ENCODE measurements at regions not wholly inside any gene's neighbourhood (a gene's known extent, or its start where the extent isn't known, plus 50 kb on each side); places are given as distances from the start of the nearest gene placed in this dataset.

GRCh38 chr5:119694284-119694683, 64.9 kb downstream of the FAM170A start:
- Histone ChIP-seq H3K27ac (ENCODE audit: low read depth, low read length, poor library complexity, severe bottlenecking) (no peak overlapping the region), H3K9me3 (ENCODE audit: low read depth, low read length, poor library complexity, severe bottlenecking) (no peaks in the 10 kb centered on the region), H3K4me1 (ENCODE audit: insufficient read depth, low read length, poor library complexity, severe bottlenecking) (no peaks in the 10 kb centered on the region), H3K4me3 (ENCODE audit: low read depth, low read length, poor library complexity, severe bottlenecking) (no peak overlapping the region), H3K36me3 (ENCODE audit: insufficient read depth, low read length, poor library complexity, severe bottlenecking) (no peaks in the 10 kb centered on the region), H3K27me3 (replicated peaks; ENCODE audit: insufficient read depth, low read depth, low read length, poor library complexity) (no peaks in the 10 kb centered on the region)
- no TSS peak for BruUV-seq (replicated peaks)
- TF ChIP-seq CTCF (conservative IDR thresholded peaks at IDR 0.05; ENCODE audit: low read depth, low read length) (no peak), EZH2 (IDR thresholded peaks at IDR 0.05; ENCODE audit: borderline replicate concordance, low read depth, low read length, poor library complexity, severe bottlenecking) (no peak)
- ChIA-PET POLR2A (ENCODE audit: low non-redundant PET) (no interaction called here), CTCF (no interaction called here)
- intact Hi-C loops (cut with micrococcal nuclease; ENCODE audit: unreplicated experiment) = no loop called here
- no peak for DNase-seq (ENCODE audit: low spot score)

DNA sequence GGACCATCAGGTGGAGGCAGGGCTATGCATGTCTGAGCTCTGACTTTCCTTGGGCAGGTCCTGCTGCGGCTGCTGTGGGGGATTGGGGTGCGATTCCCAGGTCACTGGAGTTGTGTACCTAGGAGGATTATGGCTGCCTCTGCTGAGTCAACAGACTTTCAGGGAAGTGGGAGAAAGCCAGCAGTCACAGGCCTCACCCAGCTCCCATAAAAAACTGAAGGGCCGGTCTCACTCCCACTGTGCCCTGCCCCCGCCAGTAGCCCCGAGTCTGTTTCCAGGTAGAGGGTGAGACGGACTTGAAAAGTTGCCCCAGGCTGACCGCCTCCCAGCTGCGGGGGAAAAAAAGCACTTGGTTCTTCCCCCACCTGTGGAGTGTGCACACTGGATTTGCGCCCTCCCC, 76.7 kb downstream of the FAM170A start:
- no TSS peak for BruUV-seq (replicated peaks)
- H3K27me3 ChIP-seq (replicated peaks; ENCODE audit: insufficient read depth, low read depth, low read length, poor library complexity) = no peaks in the 10 kb centered on the region
- H3K36me3 ChIP-seq (ENCODE audit: insufficient read depth, low read length, poor library complexity, severe bottlenecking) = no peaks in the 10 kb centered on the region
- no peaks in the 10 kb centered on the region for H3K9me3 ChIP-seq (ENCODE audit: low read depth, low read length, poor library complexity, severe bottlenecking)
- H3K4me3 ChIP-seq (ENCODE audit: low read depth, low read length, poor library complexity, severe bottlenecking) = no peak overlapping the region
- no peak for TF ChIP-seq CTCF (conservative IDR thresholded peaks at IDR 0.05; ENCODE audit: low read depth, low read length)
- no peak for TF ChIP-seq EZH2 (IDR thresholded peaks at IDR 0.05; ENCODE audit: borderline replicate concordance, low read depth, low read length, poor library complexity, severe bottlenecking)
- H3K27ac ChIP-seq (ENCODE audit: low read depth, low read length, poor library complexity, severe bottlenecking) = no peak overlapping the region
- no peak for DNase-seq (ENCODE audit: low spot score)
- CTCF ChIA-PET = no interaction called here
- POLR2A ChIA-PET (ENCODE audit: low non-redundant PET) = no interaction called here
- intact Hi-C loops (cut with micrococcal nuclease; ENCODE audit: unreplicated experiment) = no loop called here
- H3K4me1 ChIP-seq (ENCODE audit: insufficient read depth, low read length, poor library complexity, severe bottlenecking) = no peaks in the 10 kb centered on the region

DNA sequence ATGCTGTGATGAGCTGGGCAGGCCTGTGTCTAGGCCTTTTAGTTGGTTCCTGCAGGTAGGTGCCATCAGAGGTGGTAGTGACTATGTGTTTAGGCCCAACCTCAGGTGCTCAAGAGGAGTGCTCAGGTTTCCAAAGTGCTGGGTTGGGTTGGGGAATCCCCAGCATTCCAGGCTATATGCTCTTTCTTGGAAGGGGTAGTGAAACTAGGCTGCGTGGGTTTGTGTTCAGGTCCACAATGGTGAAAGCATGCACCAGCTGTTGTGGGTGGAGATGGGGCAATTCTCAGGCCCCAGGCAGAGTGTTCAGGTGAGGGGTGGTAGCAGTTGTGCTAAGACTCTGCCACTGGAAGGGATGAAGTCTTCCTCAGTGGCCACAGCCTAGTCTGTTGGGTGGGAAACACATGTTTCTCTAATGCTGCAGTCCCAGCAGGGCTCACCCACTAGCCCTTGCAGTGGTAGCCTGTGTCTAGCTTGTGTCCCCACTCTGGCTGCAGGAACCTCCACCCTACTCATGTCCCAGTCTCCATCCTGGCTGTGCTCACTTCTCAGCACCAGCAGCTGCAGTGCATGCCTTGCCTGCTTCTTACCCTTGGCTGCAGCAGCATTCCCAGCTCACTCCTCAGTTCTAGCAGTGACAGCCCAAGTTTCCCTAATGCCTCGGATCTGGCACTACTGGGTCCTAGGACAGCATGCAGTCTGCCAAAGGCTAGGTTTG, 78.9 kb downstream of the FAM170A start:
- ChIA-PET CTCF (no interaction called here), POLR2A (ENCODE audit: low non-redundant PET) (no interaction called here)
- TF ChIP-seq EZH2 (IDR thresholded peaks at IDR 0.05; ENCODE audit: borderline replicate concordance, low read depth, low read length, poor library complexity, severe bottlenecking) (no peak), CTCF (conservative IDR thresholded peaks at IDR 0.05; ENCODE audit: low read depth, low read length) (no peak)
- BruUV-seq (replicated peaks) = no TSS peak
- Histone ChIP-seq H3K27ac (ENCODE audit: low read depth, low read length, poor library complexity, severe bottlenecking) (no peak overlapping the region), H3K4me3 (ENCODE audit: low read depth, low read length, poor library complexity, severe bottlenecking) (no peak overlapping the region), H3K9me3 (ENCODE audit: low read depth, low read length, poor library complexity, severe bottlenecking) (no peaks in the 10 kb centered on the region), H3K4me1 (ENCODE audit: insufficient read depth, low read length, poor library complexity, severe bottlenecking) (no peaks in the 10 kb centered on the region), H3K36me3 (ENCODE audit: insufficient read depth, low read length, poor library complexity, severe bottlenecking) (no peaks in the 10 kb centered on the region), H3K27me3 (replicated peaks; ENCODE audit: insufficient read depth, low read depth, low read length, poor library complexity) (no peaks in the 10 kb centered on the region)
- DNase-seq (ENCODE audit: low spot score) = no peak
- intact Hi-C loops (cut with micrococcal nuclease; ENCODE audit: unreplicated experiment) = no loop called here
